ENCODE measurements at regions not wholly inside any gene's neighbourhood (a gene's known extent, or its start where the extent isn't known, plus 50 kb on each side); places are given as distances from the start of the nearest gene placed in this dataset.
A peak's percentile ranks its signal among the peaks of the same experiment; 100 is the strongest.
"Not testable (repeated sequence)": the region's sequence is repeated elsewhere in the genome, so short reads cannot be mapped to it uniquely, and the experiment has no call there.

GRCh38 chr4:79603681-79604080, 195.7 kb upstream of the GK2 start:
- FAIRE-seq, result no peak

GRCh38 chr4:79599691-79600090, 191.7 kb upstream of the GK2 start:
- FAIRE-seq, result no peak

- no peak for FAIRE-seq
Measured at GRCh38 chr4:79598801-79599200, 190.8 kb upstream of the GK2 start.

DNA sequence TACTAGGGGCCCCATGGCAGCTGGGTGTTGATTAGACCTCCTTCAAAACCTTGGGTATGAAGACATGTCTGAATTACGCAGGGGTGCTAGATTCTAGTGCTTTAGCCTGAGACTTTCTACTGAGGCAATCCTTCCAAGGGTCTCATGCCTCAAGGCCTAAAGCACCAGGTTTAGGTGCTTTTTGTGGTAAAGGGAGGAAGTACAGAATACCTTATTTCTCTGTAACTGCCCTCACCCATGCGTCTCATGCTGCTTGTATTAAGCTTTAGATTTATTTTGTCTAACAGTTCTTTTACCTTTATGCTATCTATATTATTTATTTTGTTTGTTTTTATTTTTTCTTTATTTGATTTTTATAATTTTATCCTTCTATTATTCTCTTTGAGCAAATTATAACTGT, 190.2 kb upstream of the GK2 start:
- FAIRE-seq, result no peak

- no peak for FAIRE-seq
Measured at GRCh38 chr4:79597266-79597665, 189.2 kb upstream of the GK2 start.

GRCh38 chr4:79592218-79592617, 184.2 kb upstream of the GK2 start:
- not testable (repeated sequence) for FAIRE-seq

GRCh38 chr4:79588679-79589078, 180.7 kb upstream of the GK2 start:
- FAIRE-seq, result no peak

DNA sequence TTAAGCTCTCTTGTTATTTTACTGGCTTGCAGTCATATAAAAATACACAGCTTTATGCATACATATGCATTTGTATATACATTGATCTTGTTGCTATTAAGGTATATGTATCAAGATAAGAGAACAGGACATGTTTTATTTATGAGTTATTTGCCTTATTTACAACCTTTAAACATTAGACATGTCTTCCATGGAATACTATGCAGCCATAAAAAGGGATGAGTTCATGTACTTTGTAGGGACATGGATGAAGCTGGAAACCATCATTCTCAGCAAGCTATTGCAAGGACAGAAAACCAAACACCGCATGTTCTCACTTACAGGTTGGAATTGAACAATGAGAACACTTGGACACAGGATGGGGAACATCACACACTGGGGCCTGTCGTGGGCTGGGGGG, 179.2 kb upstream of the GK2 start:
- FAIRE-seq, result not testable (repeated sequence)

DNA sequence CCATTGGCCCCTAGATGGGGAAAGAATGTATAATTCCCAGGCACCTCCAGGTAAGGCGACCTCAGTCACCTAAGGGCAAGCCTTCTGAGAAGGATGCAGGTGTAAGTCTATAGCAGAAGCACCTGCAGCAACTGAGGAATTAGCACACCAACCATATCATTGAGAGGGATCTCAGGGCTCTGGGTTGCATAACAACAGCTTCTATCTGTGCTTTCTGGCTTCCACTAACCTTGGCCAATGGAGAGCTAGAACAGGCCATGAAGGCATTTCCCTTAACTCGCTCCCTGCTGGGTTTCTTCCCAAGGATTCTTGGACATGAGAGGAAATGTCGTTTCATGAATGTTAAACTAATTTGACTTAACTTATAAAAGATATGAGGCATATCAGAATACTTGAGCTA, 177.8 kb upstream of the GK2 start:
- no peak for FAIRE-seq

- no peak for FAIRE-seq
Measured at GRCh38 chr4:79585330-79585729, 177.3 kb upstream of the GK2 start.

GRCh38 chr4:79584902-79585301, 176.9 kb upstream of the GK2 start:
- FAIRE-seq, result no peak

GRCh38 chr4:79584352-79584751, 176.3 kb upstream of the GK2 start:
- FAIRE-seq, result no peak

DNA sequence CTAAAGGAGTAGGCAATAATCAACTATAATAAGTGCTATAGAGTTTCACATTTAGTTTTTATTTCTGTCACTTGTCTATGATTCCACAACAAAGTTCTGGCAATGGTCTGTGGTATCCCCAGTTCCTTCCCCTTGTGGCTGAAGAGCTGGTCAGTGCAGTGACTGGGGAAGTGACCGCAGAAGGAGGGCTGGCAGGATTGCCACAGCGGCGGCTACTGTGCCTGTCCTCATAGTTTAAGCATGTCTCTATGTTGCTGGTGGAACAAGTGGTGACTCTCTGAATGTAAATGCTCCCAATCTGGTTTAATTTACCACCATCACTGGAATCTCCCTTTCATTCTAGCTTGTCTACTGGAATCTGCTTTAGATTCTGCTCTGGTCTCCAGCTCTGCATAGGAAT, 170.6 kb upstream of the GK2 start:
- no peak for FAIRE-seq

GRCh38 chr4:79576429-79576753, 168.4 kb upstream of the GK2 start:
- no peak for FAIRE-seq

GRCh38 chr4:79575709-79576428, 167.8 kb upstream of the GK2 start:
- FAIRE-seq, result no peak

DNA sequence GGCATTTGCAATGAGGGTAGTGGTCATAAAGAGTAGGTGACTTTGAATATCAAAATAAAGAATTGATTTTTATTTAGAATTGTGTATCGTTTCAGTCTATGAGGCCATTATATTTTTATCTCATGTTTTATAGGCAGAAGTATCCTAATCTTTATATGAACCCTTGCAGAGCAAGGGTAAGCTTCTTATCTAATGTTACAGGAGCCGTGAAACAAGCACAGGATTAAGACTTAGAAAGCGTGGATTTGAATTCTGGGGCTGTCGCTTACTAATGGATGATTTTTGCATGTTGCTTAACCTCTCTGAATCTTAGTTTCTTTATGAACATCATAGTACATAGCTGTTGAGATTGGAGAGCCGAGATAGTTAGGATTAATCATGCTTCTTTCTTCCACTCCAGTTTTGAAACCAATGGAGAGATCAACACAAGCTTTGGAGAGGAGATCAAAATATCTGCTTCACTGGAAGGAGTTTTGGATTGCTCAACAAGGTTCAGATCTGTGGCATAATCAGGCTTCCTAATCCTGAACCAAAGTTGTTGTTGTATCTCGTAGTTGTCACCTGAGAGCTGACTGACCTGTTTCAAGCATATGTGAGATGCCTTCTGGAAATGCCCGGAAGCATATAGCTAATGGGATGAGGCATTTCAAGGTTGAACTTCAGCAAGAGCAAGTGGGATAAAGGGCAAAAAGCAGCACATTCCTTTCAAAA, 166.9 kb upstream of the GK2 start:
- no peak for FAIRE-seq

- no peak for FAIRE-seq
Measured at GRCh38 chr4:79563219-79563618, 155.2 kb upstream of the GK2 start.

DNA sequence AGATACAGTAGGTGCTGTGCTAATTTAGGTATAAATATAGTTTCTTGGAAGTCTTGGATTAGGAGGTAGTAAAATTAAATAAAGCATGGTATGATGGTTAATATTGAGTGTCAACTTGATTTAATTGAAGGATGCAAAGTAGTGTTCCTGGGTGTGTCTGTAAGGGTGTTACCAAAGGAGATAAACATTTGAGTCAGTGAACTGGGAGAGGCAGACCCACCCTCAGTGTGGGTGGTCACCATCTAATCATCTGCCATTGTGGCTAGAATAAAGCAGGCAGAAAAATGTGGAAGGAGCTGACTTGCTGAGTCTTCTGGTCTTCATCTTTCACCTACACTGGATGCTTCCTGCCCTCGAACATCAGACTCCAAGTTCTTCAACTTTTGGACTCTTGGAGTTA, 153.7 kb upstream of the GK2 start:
- FAIRE-seq, result no peak

GRCh38 chr4:79559398-79559797, 151.4 kb upstream of the GK2 start:
- FAIRE-seq, result not testable (repeated sequence)

GRCh38 chr4:79552311-79552710, 144.3 kb upstream of the GK2 start:
- no peak for FAIRE-seq

GRCh38 chr4:79551555-79551954, 143.5 kb upstream of the GK2 start:
- FAIRE-seq, result no peak

DNA sequence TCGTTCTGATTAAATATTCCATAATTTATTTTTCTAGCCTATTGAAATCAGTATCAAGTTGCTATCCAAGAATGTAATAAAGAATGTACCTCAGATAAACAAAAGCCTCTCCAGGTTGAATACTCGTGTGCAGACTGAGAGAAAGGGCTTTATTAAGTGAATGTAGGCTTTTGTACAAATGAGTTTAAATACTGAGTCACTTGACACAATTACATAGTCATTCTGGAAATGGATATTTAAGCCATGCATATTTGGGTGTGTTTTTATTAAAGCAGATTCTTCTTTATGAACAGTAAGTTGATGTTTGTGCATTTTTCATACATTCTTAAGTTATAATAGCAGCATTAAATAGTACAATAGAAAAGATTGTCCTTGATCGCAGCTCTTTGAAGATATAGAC, 139.8 kb upstream of the GK2 start:
- no peak for FAIRE-seq

DNA sequence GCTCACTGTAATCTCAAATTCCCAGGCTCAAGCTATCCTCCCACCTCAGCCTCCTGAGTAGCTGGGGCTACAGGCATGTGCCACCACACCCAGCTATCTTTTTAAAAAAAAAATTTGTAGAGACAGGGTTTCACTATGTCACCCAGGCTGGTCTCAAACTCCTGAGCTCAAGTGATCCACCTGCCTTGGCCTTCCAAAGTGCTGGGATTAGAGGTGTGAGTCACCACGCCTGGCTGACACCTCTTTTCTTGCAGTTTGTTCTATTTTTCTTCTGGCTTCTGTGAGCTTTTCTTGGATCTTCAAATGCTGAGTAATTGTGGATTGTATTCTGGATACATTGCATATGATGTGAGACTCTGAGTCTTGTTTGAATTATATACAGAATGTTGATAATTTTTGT, 137.3 kb upstream of the GK2 start:
- not testable (repeated sequence) for FAIRE-seq

DNA sequence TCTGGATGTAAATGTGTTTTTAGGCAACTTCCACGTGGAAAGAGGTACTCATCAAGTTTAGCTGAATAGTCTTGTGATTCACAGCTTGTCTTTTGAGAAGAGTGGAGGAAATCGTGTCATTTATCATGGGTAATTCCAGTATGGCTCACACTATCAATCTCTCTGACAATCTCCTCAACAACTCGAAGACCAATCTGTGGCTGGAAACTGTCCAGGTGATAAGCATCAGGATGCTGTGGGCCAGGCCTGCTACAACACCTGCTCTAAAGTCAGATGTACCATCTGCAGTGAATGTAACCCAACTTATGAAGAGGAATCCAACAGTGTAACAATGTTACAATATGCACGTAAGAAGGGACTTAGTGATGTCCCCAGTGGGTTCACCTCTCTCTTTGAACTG, 132.1 kb upstream of the GK2 start:
- no peak for FAIRE-seq

DNA sequence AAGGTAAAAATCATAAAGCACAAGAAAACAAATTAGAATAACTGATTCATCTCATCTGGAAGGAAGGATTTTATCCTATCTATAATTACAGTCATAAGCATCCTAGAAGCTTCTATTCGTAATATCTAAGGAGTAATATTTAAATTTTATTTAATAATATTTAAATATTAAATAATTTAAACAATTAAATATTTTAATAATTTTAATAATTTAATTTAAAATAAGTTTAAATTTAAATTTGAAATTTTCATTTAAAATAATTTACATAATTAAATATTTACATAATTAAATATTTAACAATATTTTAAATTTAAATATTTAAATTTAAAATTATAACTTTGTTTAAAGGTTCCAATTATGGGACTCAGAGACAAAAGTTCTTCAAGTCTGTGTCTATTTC, 127.5 kb upstream of the GK2 start:
- FAIRE-seq, result peak; percentile 99

Measured in A204.1 (cell line).